Testis (tissue), 2 donors: ENCODE measurements at regions not wholly inside any gene's neighbourhood (a gene's known extent, or its start where the extent isn't known, plus 50 kb on each side); places are given as distances from the start of the nearest gene placed in this dataset.

Experiments used
- DNase-seq: peaks from one replicate; pipeline ENCODE4 v3.0.0-alpha.2; 2019
- H3K27ac ChIP-seq, 2 donors: fragments of 200-600 bp; sonication (generic); one replicate each; pipeline ENCODE4 v1.5.1; 2019
- H3K27me3 ChIP-seq: fragments of 200-600 bp; sonication (generic); one replicate; pipeline ENCODE4 v1.5.1; 2019
- H3K36me3 ChIP-seq: fragments of 200-600 bp; sonication (generic); one replicate; pipeline ENCODE4 v1.5.1; 2017; ENCODE audit warnings: low read depth; ENCODE audit errors: missing control alignments
- H3K4me1 ChIP-seq: fragments of 200-600 bp; sonication (generic); one replicate; pipeline ENCODE4 v1.5.1; 2019
- H3K4me3 ChIP-seq, 2 donors: fragments of 200-600 bp; sonication (generic); one replicate each; pipeline ENCODE4 v1.5.1; 2017 to 2019
- H3K9me3 ChIP-seq: fragments of 200-600 bp; sonication (generic); one replicate; pipeline ENCODE4 v1.5.1; 2017
- CTCF ChIP-seq, 3 experiments: fragments of 450-650 bp in 2 of 3; fragments of 200-600 bp in 1 of 3; sonication (generic) in 1 of 3; IDR thresholded peaks; one replicate each; pipeline ENCODE4 v1.5.1; 2016 to 2019; ENCODE audit warnings: antibody characterized with exemption in 3 of 3, mild to moderate bottlenecking in 2 of 3, moderate library complexity in 1 of 3
- POLR2A ChIP-seq: fragments of 450-650 bp; IDR thresholded peaks from one replicate; pipeline ENCODE4 v1.6.1; 2017; ENCODE audit warnings: antibody characterized with exemption, mild to moderate bottlenecking, moderate library complexity
- WGBS, 2 donors: methylation state at CpG; one replicate each; pipeline ENCODE4 v1.1.5; 2018; 5-methylcytosine and 5-hydroxymethylcytosine counted together
- intact Hi-C: fragments of 100-400 bp; cut with DNase I; formaldehyde crosslinking; loops from one replicate; pipeline ENCODE4 v1.15.1; 2023; ENCODE audit warnings: low total_unique reads

- Histone ChIP-seq H3K27me3 (no peaks in the 10 kb centered on the region), H3K4me3 (no peak overlapping the region), H3K27ac (no peak overlapping the region), H3K9me3 (no peaks in the 10 kb centered on the region), H3K36me3 (no peaks in the 10 kb centered on the region), H3K4me1 (no peaks in the 10 kb centered on the region)
- TF ChIP-seq CTCF (IDR thresholded peaks at IDR 0.05) (no peak), POLR2A (no peak)
- 81 to 95% methylated on average over 3 of the region's 3 CpGs for WGBS, 2 donors
- no peak for DNase-seq
- intact Hi-C loops: no loop called here
These were observed 76.6 kb upstream of the PIAS1 start for GRCh38 chr15:67977414-67978089.

- TF ChIP-seq POLR2A (no peak), CTCF (IDR thresholded peaks at IDR 0.05) (no peak)
- Histone ChIP-seq H3K27me3 (no peaks in the 10 kb centered on the region), H3K27ac (no peak overlapping the region), H3K4me1 (no peaks in the 10 kb centered on the region), H3K36me3 (no peaks in the 10 kb centered on the region), H3K4me3 (no peak overlapping the region), H3K9me3 (no peaks in the 10 kb centered on the region)
- DNase-seq: no peak
- intact Hi-C loops: no loop called here
These were observed 74.8 kb upstream of the PIAS1 start for GRCh38 chr15:67979281-67979680.

GRCh38 chr15:67980171-67980570 lies 73.9 kb upstream of the PIAS1 start:
- Histone ChIP-seq H3K36me3 (no peaks in the 10 kb centered on the region), H3K4me1 (no peaks in the 10 kb centered on the region), H3K27ac (no peak overlapping the region), H3K4me3 (no peak overlapping the region), H3K9me3 (no peaks in the 10 kb centered on the region), H3K27me3 (no peaks in the 10 kb centered on the region)
- intact Hi-C loops: no loop called here
- no peak for DNase-seq
- TF ChIP-seq CTCF (IDR thresholded peaks at IDR 0.05): no peak
- TF ChIP-seq POLR2A: no peak
- 90 to 96% methylated on average over 2 of the region's 2 CpGs for WGBS, 2 donors

GRCh38 chr15:67980773-67981685 lies 73.1 kb upstream of the PIAS1 start:
- WGBS, 2 donors: 93 to 94% methylated on average over 4 of the region's 4 CpGs
- intact Hi-C loops: no loop called here
- no peaks in the 10 kb centered on the region for H3K36me3 ChIP-seq
- TF ChIP-seq CTCF (IDR thresholded peaks at IDR 0.05): no peak
- no peak for TF ChIP-seq POLR2A
- no peaks in the 10 kb centered on the region for H3K4me1 ChIP-seq
- H3K9me3 ChIP-seq: no peaks in the 10 kb centered on the region
- no peak for DNase-seq
- no peak overlapping the region for H3K27ac ChIP-seq
- no peaks in the 10 kb centered on the region for H3K27me3 ChIP-seq
- H3K4me3 ChIP-seq: no peak overlapping the region
